Endodermal cell (in vitro differentiated cells): ENCODE measurements at regions not wholly inside any gene's neighbourhood (a gene's known extent, or its start where the extent isn't known, plus 50 kb on each side); places are given as distances from the start of the nearest gene placed in this dataset.

Experiments
- DNase-seq: peaks from one replicate; pipeline ENCODE4 v3.0.0-alpha.2; 2017
- H3K27ac ChIP-seq: 2 replicates; pipeline ENCODE4 v1.5.1; 2013; ENCODE audit warnings: mild to moderate bottlenecking, low read depth, low read length, moderate library complexity
- H3K27me3 ChIP-seq: 2 replicates; pipeline ENCODE4 v1.6.1; 2013; ENCODE audit warnings: mild to moderate bottlenecking, low read length, moderate library complexity; ENCODE audit not compliant: insufficient read depth, control insufficient read depth, poor library complexity, severe bottlenecking
- H3K36me3 ChIP-seq: 2 replicates; pipeline ENCODE4 v1.7.0; 2013; ENCODE audit warnings: mild to moderate bottlenecking, low read length, moderate library complexity; ENCODE audit not compliant: control insufficient read depth, insufficient read depth
- H3K4me1 ChIP-seq: one replicate; pipeline ENCODE4 v1.7.0; 2013; ENCODE audit warnings: low read length; ENCODE audit not compliant: control insufficient read depth, insufficient read depth
- H3K4me3 ChIP-seq: 2 replicates; pipeline ENCODE4 v1.5.1; 2013; ENCODE audit warnings: mild to moderate bottlenecking, low read length, moderate library complexity
- H3K9ac ChIP-seq: 2 replicates; pipeline ENCODE4 v1.6.1; 2013; ENCODE audit warnings: mild to moderate bottlenecking, low read length, moderate library complexity; ENCODE audit not compliant: poor library complexity, severe bottlenecking; ENCODE audit errors: extremely low read depth
- H3K9me3 ChIP-seq: 2 replicates; pipeline ENCODE4 v1.6.1; 2013; ENCODE audit warnings: mild to moderate bottlenecking, low read length, moderate library complexity; ENCODE audit not compliant: control insufficient read depth
- H3K27ac Mint-ChIP-seq: 2 replicates; pipeline ENCODE4 v1.8.0; 2020; ENCODE audit warnings: mixed read lengths
- H3K27me3 Mint-ChIP-seq: 2 replicates; pipeline ENCODE4 v1.8.0; 2021; ENCODE audit warnings: mild to moderate bottlenecking, mixed read lengths; ENCODE audit not compliant: insufficient read depth
- H3K36me3 Mint-ChIP-seq: 2 replicates; pipeline ENCODE4 v1.8.0; 2020; ENCODE audit warnings: low read depth, mixed read lengths
- H3K4me1 Mint-ChIP-seq: 2 replicates; pipeline ENCODE4 v1.8.0; 2020; ENCODE audit warnings: mixed read lengths
- H3K4me3 Mint-ChIP-seq: 2 replicates; pipeline ENCODE4 v1.8.0; 2020; ENCODE audit warnings: mild to moderate bottlenecking, moderate library complexity, mixed read lengths
- H3K9me3 Mint-ChIP-seq: 2 replicates; pipeline ENCODE4 v1.8.0; 2020; ENCODE audit warnings: mild to moderate bottlenecking, mixed read lengths
- WGBS, 2 experiments: methylation state at CpG; one replicate each; pipeline versions ENCODE4 v1.1.5 to v1.1.7; 2013; ENCODE audit warnings: missing lambda C conversion rate in 2 of 2, mixed read lengths in 1 of 2; ENCODE audit not compliant: insufficient coverage in 1 of 2, insufficient read length in 1 of 2; 5-methylcytosine and 5-hydroxymethylcytosine counted together
- TF ChIP-seq, protein P1 (sequence below): fragments of 200-600 bp; sonication (generic); conservative IDR thresholded peaks from 2 replicates; pipeline ENCODE4 v1.5.0; 2021; ENCODE audit warnings: antibody characterized with exemption, mild to moderate bottlenecking

DNA sequence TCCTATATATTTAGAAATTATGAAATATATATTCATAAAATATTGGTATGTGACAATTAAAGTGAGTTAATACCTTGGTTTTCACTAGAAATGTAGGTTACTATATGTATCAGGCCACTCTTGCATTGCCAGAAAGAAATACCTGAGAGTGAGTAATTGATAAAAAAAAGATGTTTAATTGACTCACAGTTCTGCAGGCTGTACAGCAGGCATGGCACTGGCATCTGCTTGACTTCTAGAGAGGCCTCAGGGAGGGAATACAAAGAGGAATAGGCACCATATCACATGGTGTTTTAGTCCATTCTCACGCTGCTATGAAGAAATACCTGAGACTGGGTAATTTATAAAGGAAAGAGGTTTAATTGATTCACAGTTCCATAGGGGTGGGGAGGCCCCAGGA is 1560.6 kb downstream of the STIM2 start:
- Histone ChIP-seq H3K4me1 (no peaks in the 10 kb centered on the region), H3K27me3 (no peaks in the 10 kb centered on the region), H3K4me3 (no peak overlapping the region), H3K36me3 (no peaks in the 10 kb centered on the region), H3K27ac (no peak overlapping the region), H3K9me3 (no peaks in the 10 kb centered on the region), H3K9ac (no peak overlapping the region)
- no peaks in the 10 kb centered on the region for H3K4me1 Mint-ChIP-seq
- no peak overlapping the region for H3K27ac Mint-ChIP-seq
- 88 to 100% methylated on average over 1 of the region's 1 CpG for WGBS, 2 experiments
- no peak for DNase-seq
- TF ChIP-seq, protein P1, sequence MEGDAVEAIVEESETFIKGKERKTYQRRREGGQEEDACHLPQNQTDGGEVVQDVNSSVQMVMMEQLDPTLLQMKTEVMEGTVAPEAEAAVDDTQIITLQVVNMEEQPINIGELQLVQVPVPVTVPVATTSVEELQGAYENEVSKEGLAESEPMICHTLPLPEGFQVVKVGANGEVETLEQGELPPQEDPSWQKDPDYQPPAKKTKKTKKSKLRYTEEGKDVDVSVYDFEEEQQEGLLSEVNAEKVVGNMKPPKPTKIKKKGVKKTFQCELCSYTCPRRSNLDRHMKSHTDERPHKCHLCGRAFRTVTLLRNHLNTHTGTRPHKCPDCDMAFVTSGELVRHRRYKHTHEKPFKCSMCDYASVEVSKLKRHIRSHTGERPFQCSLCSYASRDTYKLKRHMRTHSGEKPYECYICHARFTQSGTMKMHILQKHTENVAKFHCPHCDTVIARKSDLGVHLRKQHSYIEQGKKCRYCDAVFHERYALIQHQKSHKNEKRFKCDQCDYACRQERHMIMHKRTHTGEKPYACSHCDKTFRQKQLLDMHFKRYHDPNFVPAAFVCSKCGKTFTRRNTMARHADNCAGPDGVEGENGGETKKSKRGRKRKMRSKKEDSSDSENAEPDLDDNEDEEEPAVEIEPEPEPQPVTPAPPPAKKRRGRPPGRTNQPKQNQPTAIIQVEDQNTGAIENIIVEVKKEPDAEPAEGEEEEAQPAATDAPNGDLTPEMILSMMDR: no peak
- no peaks in the 10 kb centered on the region for H3K27me3 Mint-ChIP-seq
- H3K36me3 Mint-ChIP-seq: no peaks in the 10 kb centered on the region
- H3K4me3 Mint-ChIP-seq: no peak overlapping the region
- H3K9me3 Mint-ChIP-seq: peaks cover 4% of the 10 kb centered on the region

GRCh38 chr4:28426251-28426650 is 1565.6 kb downstream of the STIM2 start:
- H3K4me1 Mint-ChIP-seq: no peaks in the 10 kb centered on the region
- Histone ChIP-seq H3K36me3 (no peaks in the 10 kb centered on the region), H3K4me1 (no peaks in the 10 kb centered on the region), H3K27ac (no peak overlapping the region), H3K4me3 (no peak overlapping the region), H3K27me3 (no peaks in the 10 kb centered on the region), H3K9me3 (no peaks in the 10 kb centered on the region), H3K9ac (no peak overlapping the region)
- no peak for DNase-seq
- H3K36me3 Mint-ChIP-seq: no peaks in the 10 kb centered on the region
- no peak overlapping the region for H3K27ac Mint-ChIP-seq
- peaks cover 4% of the 10 kb centered on the region for H3K9me3 Mint-ChIP-seq
- TF ChIP-seq, protein P1: no peak
- H3K27me3 Mint-ChIP-seq: no peaks in the 10 kb centered on the region
- no peak overlapping the region for H3K4me3 Mint-ChIP-seq
- WGBS, 2 experiments: 95 to 100% methylated on average over 1 of the region's 1 CpG

GRCh38 chr4:28427306-28428085 is 1566.9 kb downstream of the STIM2 start:
- H3K27me3 Mint-ChIP-seq: no peaks in the 10 kb centered on the region
- WGBS, 2 experiments: 94 to 100% methylated on average over 3 to 4 of the region's 4 CpGs
- no peaks in the 10 kb centered on the region for H3K4me1 Mint-ChIP-seq
- Histone ChIP-seq H3K4me1 (no peaks in the 10 kb centered on the region), H3K36me3 (no peaks in the 10 kb centered on the region), H3K4me3 (no peak overlapping the region), H3K9ac (no peak overlapping the region), H3K9me3 (no peaks in the 10 kb centered on the region), H3K27ac (no peak overlapping the region), H3K27me3 (no peaks in the 10 kb centered on the region)
- H3K27ac Mint-ChIP-seq: no peak overlapping the region
- TF ChIP-seq, protein P1: no peak
- no peaks in the 10 kb centered on the region for H3K36me3 Mint-ChIP-seq
- H3K4me3 Mint-ChIP-seq: no peak overlapping the region
- no peaks in the 10 kb centered on the region for H3K9me3 Mint-ChIP-seq
- no peak for DNase-seq
